ENCODE measurements at regions not wholly inside any gene's neighbourhood (a gene's known extent, or its start where the extent isn't known, plus 50 kb on each side); places are given as distances from the start of the nearest gene placed in this dataset.

GRCh38 chr1:105416261-105416660, 1640.2 kb upstream of the PRMT6 start:
- no peak for TF ChIP-seq CTCF (IDR thresholded peaks at IDR 0.05)
- no peak for TF ChIP-seq ZFX (IDR thresholded peaks at IDR 0.05; ENCODE audit: borderline replicate concordance)
